HFF-Myc (cell line): ENCODE measurements at regions not wholly inside any gene's neighbourhood (a gene's known extent, or its start where the extent isn't known, plus 50 kb on each side); places are given as distances from the start of the nearest gene placed in this dataset.

Experiments used
- DNase-seq: peaks from one replicate; pipeline ENCODE4 v3.0.0-alpha.2; 2011; ENCODE audit warnings: low read depth; ENCODE audit errors: extremely low read depth
- H3K4me3 ChIP-seq: replicated peaks from 2 replicates; pipeline ENCODE4 v1.5.1; 2011; ENCODE audit warnings: low read depth, mild to moderate bottlenecking, control low read depth, low read length
- TF ChIP-seq, protein P1 (sequence below): IDR thresholded peaks from 2 replicates; pipeline ENCODE4 v1.5.1; 2012; ENCODE audit warnings: mild to moderate bottlenecking, low read depth, low read length, control low read depth; ENCODE audit errors: missing control alignments

DNA sequence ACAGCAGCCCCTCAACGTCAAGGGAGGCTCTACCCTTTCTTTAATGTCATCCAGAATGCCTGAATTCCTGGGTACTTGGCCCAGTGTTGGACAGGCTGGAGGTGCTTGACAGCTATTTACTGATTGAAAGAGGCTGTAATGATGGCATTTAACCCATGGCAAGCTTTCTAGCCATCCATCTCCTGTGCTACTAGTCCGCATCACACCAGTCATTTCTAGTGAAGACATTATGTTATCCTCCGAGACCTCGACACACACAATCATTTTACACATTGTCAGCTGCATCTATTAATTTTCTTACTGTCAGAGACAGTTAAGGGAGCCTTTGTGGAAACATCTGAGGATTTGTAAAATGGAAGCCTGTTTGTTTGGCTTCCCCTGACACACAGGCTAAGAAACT lies 149.3 kb upstream of the FSTL4 start:
- DNase-seq = no peak
- TF ChIP-seq, protein P1, sequence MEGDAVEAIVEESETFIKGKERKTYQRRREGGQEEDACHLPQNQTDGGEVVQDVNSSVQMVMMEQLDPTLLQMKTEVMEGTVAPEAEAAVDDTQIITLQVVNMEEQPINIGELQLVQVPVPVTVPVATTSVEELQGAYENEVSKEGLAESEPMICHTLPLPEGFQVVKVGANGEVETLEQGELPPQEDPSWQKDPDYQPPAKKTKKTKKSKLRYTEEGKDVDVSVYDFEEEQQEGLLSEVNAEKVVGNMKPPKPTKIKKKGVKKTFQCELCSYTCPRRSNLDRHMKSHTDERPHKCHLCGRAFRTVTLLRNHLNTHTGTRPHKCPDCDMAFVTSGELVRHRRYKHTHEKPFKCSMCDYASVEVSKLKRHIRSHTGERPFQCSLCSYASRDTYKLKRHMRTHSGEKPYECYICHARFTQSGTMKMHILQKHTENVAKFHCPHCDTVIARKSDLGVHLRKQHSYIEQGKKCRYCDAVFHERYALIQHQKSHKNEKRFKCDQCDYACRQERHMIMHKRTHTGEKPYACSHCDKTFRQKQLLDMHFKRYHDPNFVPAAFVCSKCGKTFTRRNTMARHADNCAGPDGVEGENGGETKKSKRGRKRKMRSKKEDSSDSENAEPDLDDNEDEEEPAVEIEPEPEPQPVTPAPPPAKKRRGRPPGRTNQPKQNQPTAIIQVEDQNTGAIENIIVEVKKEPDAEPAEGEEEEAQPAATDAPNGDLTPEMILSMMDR = no peak
- H3K4me3 ChIP-seq = no peak overlapping the region

DNA sequence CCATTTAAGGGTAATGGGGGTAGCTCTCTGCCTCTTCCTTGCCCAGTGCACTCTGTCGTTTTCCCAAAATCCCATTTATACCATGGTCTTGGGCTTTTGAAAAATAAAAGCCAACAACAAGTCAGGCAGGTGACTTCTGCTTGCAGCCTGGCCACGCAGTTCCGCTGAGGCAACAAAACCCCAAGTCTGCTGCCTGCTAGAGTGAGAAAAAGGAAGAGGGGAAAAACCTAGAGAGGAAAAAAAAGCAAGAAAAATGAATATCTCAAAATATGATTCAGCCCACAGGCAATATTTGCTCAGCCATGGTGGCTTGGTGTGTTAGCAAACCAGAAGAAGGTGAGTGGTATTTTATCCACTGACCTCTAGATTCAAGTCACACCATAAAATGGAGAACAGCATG lies 148.2 kb upstream of the FSTL4 start:
- TF ChIP-seq, protein P1 = no peak
- H3K4me3 ChIP-seq = no peak overlapping the region
- DNase-seq = no peak

DNA sequence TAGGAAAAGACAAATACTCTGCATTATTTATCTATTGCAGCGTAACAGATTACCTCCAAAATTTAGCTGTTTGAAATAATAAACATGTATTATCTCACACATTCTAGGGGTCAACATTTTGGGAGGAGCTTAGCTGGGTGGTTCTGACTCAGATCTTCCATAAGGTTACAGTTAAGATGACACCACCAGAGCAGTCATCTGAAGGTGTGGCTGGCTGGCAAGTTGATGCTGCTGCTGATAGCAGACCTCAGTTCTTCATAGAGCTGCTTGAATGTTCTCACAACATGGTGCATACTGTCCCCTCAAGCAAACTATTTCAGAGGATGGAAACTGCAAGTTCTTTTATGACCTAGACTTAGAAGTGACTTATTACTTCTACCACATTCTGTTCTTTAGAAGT lies 146.3 kb upstream of the FSTL4 start:
- no peak for DNase-seq
- TF ChIP-seq, protein P1 = no peak

DNA sequence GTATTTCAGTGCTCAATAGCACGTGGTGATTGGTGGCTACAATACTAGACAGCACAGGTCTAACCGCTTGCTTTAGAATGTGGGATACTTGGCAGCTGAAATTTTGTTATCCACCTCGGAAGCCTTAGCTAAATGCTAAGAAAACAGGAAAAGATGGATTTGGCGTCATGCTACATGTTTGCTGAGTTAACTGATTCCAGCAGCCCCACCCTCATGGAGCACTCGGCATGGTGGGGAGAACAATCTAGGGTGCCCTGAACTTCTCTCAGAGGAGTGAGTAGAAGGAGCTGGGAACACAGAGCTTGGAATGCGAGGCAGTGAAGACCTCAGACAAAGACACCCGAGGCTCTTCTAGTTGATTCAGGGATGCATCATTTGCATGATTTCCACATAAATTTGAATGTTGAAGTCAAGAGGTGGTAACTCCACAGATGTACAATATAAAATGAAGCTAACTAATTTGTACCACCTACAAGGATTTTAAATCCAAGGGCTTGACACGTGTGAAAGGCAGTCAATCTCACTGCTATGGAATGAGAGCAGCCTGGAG lies 145.1 kb upstream of the FSTL4 start:
- no peak for DNase-seq
- no peak overlapping the region for H3K4me3 ChIP-seq
- TF ChIP-seq, protein P1 = no peak

More for the DNA sequence above, 146.3 kb upstream of the FSTL4 start:
- no peak overlapping the region for H3K4me3 ChIP-seq

DNA sequence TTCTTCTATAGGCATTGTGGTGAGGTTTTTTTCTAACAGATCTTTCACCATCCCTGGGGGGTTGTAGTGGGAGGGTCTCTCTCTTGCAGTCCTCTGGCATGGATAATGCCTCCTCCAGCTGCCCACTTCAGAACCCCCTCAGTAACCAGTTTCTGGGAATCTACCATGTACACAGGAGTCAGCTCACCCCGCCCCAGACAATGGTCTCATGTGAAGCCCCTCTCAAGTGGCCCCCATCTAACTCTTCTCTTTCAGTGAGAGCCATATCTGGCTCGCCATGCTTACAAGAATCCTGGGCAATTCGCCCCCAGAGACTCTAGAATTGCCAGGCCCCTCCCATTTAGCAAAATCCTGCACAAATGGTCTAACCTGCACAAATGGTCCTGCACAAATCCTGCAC lies 144.4 kb upstream of the FSTL4 start:
- no peak overlapping the region for H3K4me3 ChIP-seq
- TF ChIP-seq, protein P1 = no peak
- no peak for DNase-seq

DNA sequence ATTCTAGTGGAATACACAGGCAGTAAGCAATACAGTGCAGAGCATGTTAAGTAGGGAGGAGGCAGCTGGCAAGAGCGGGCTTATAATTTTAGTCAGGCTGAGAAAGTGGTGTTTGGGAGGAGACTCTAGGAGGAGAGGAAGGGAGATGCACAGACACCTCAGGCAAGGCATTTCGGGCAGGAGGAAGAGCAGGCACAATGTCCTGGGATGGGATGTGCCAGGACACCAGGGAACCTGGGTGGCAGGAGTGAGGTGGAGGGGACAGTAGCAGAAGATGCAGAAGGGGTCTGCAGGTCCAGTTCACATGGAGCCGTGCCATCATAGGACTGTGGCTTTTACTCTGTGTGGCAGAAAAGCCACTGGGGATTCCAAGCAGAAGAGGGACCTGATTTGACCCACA lies 143.7 kb upstream of the FSTL4 start:
- TF ChIP-seq, protein P1 = no peak
- DNase-seq = no peak

DNA sequence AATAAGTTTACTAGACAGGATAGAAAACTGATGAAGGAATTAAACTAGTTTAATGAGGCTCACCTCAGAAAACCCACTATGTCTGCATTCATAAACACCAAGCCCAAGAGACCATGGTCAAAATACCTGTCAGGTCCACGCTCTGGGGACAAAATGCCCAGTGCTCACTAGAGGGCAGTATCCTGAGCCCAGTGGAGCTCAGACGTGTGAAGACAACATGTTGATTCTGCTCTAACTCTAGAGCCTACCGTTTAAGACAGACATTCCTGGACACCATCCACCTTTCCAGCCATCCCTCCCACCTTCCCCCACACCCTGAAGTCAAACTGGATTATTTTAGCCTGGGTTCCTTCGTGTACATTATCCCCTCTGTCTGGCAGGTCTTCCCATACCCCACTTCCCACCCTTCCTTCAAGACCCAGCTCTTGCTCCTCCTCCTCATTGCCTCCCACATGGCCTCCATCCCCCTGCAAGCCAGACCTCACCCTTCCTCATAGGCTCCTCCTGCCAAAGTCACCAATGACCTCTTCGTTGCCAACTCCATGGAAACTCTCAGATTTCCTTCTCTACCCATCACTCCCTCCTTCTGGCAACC lies 142.3 kb upstream of the FSTL4 start:
- H3K4me3 ChIP-seq = no peak overlapping the region
- TF ChIP-seq, protein P1 = peak; percentile 69
- DNase-seq = no peak

More for the DNA sequence above, 143.7 kb upstream of the FSTL4 start:
- H3K4me3 ChIP-seq = no peak overlapping the region
